LNCAP (cell line): ENCODE measurements at regions not wholly inside any gene's neighbourhood (a gene's known extent, or its start where the extent isn't known, plus 50 kb on each side); places are given as distances from the start of the nearest gene placed in this dataset.

Experiments used
- TF ChIP-seq, protein P1 (sequence below): fragments of 450-650 bp; IDR thresholded peaks from 2 replicates; pipeline ENCODE4 v1.5.1; 2017; ENCODE audit warnings: mild to moderate bottlenecking

DNA sequence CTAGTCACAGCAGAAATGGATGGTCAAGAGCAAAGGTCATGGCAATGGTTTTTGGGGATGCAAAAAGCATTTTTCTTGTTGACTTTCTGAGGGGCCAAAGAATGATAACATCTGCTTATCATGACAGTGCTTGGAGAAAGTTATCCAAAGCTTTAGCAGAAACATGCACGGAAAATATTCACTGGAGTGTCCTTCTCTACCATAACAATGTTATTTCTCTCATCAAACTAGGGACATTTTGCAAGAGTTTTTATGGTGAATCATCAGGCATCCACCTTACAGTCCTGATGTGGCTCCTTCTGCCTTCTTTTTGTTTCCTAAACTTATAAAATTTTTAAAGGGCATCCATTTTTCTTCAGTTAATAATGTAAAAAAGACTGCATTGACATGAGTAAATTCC, 302.3 kb downstream of the HIVEP2 start:
- TF ChIP-seq, protein P1, sequence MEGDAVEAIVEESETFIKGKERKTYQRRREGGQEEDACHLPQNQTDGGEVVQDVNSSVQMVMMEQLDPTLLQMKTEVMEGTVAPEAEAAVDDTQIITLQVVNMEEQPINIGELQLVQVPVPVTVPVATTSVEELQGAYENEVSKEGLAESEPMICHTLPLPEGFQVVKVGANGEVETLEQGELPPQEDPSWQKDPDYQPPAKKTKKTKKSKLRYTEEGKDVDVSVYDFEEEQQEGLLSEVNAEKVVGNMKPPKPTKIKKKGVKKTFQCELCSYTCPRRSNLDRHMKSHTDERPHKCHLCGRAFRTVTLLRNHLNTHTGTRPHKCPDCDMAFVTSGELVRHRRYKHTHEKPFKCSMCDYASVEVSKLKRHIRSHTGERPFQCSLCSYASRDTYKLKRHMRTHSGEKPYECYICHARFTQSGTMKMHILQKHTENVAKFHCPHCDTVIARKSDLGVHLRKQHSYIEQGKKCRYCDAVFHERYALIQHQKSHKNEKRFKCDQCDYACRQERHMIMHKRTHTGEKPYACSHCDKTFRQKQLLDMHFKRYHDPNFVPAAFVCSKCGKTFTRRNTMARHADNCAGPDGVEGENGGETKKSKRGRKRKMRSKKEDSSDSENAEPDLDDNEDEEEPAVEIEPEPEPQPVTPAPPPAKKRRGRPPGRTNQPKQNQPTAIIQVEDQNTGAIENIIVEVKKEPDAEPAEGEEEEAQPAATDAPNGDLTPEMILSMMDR: no peak

DNA sequence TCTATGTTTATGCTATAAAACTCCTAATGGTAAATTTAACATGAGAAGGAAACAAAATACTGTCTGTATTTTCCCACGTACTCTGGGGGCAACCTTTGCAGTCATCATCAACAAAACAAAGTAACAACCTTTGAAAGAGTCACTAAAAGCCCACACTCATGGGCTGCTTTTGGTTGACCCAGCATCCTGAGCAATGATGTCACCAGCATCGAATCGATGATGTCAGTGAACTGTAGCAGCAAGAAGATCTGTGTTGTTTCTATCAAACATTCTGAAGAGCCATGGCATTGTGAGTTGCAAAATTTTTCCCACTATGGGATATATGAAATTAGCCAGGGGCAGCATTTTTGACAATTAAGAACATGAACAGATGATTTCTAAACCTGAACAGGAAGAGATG, 300.1 kb downstream of the HIVEP2 start:
- TF ChIP-seq, protein P1: no peak

GRCh38 chr6:142645663-142646062, 299.3 kb downstream of the HIVEP2 start:
- TF ChIP-seq, protein P1: no peak

- TF ChIP-seq, protein P1: no peak
Measured at GRCh38 chr6:142647449-142648035, 297.4 kb downstream of the HIVEP2 start.

- TF ChIP-seq, protein P1: no peak
Measured at GRCh38 chr6:142648036-142648451, 296.9 kb downstream of the HIVEP2 start.

DNA sequence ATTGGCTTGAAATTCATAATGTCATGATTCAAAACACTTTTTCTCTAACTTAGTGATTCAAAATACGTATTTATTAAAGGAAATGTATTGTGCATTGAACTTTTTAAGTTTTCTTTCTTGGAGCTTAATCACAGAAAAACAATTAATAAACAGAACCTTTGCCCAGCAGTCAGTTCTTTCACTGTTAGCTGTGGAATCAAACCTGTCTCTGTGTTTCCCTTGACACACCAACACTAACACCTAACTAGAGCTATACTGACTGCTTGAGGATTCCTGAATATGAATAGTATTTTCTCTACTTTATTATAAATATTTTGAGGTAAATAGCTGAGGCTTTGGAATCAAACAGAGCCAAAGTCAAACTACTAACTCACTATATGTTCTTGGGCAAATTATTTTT, 296.4 kb downstream of the HIVEP2 start:
- TF ChIP-seq, protein P1: no peak

DNA sequence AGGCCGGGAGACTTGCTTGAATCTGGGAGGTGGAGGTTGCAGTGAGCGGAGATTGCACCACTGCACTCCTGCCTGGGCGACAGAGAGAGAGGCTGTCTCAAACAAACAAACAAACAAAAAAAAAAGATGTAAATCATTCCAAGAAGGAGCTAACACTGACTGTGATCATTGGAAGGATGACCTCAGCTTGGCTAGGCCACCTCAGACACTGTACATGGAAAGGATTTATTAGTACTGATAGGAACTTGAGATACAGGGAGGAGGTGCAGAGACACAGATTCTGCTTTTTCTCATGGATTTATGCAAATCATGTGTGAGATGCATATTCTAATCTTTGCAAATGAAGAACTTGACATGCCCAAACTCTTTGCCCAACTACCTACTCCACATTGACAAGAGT, 293.6 kb downstream of the HIVEP2 start:
- TF ChIP-seq, protein P1: no peak
